Fibroblast of skin of left quadriceps (primary cell): ENCODE measurements at regions not wholly inside any gene's neighbourhood (a gene's known extent, or its start where the extent isn't known, plus 50 kb on each side); places are given as distances from the start of the nearest gene placed in this dataset.

Experiments used
- DNase-seq, 2 experiments: peaks; one replicate each; pipeline ENCODE4 v3.0.0-alpha.2; 2013; ENCODE audit warnings: low read depth in 2 of 2

DNA sequence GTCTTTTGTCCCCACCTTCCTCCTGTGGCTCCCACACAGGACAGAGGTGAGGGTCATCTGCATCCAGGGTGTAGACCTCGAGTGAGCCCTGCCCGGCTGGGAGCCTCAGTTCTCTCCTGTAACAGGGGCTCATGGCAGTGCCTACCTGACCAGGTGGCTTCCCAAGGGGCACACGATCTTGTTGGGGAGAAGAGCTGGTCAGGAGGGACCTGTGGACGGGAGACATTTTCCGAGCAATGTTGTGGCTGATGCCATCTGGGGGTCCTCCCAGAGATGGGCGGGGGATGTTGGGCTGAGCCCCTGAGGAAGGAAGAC, 51.9 kb downstream of the CEBPB start:
- DNase-seq = no peak

DNA sequence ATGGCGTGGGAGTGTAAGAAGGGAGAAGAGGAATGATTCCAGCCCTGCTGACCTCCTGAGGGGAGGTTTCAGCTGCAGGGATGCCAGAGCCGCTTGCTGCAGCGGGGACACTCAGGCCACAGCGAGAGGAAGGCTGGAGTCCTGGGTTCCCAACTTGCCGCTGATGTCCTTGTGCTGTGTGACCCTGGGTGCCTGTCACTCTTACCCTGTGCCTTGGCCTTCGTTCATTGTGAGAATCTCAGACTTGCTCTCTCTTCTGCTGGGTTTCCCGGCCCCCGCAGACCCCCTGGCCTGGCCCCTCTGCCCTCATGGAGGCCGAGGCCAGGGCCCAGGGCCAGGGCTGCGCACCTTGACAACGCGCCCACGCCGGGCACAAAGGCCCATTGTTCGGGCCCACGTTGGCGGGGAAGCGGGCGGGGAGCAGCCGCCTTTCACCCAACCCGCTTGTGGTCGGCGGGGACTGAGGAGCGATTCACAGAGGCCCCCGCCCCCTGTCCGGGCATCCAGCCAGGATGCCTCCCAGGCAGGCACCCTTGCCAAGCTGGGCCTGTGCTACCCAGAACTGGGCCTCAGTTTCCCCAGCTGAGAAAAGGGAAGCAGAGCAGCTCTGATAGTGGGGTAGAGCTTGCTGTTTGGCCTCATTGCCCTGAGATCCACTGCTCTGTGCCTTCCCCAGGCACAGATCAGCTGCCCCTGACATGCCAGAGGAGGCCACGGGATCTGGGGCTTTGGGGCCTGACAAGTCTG, 52.4 kb downstream of the CEBPB start:
- DNase-seq = no peak

DNA sequence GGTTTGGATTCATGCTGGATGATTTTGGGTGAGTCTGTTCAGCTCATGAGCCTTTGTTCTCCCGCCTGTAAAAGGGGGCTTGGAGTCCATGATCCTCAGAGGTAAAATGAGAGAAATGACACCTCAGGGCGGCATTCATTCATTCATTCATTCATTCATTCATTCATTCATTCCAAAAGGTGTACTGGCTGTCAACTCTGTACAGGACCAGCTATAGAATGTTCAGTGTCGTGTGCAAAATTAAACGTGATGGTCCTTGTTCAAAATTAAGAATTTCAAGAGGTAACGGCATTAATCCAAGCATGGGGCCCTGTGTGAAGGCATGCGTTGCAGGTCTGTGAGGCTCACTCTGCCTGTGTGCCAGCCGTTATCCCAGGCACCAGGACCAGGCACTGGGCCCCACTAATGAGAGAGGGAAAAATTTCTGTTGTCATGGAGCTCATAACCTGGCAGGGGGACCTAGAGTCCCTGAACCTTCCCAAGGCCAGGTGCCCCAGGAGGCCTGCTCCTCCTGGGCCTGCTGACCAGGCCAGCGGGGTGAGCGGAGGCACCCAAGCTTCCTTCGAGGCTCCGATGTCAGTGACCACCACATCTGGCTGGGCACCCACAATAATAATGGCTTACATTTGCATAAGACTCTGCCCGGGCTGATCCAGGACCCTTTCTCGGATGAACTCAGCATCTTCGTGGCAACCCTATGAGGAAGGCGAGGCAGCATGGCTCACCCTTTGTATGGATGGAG, 53.2 kb downstream of the CEBPB start:
- DNase-seq = no peak

DNA sequence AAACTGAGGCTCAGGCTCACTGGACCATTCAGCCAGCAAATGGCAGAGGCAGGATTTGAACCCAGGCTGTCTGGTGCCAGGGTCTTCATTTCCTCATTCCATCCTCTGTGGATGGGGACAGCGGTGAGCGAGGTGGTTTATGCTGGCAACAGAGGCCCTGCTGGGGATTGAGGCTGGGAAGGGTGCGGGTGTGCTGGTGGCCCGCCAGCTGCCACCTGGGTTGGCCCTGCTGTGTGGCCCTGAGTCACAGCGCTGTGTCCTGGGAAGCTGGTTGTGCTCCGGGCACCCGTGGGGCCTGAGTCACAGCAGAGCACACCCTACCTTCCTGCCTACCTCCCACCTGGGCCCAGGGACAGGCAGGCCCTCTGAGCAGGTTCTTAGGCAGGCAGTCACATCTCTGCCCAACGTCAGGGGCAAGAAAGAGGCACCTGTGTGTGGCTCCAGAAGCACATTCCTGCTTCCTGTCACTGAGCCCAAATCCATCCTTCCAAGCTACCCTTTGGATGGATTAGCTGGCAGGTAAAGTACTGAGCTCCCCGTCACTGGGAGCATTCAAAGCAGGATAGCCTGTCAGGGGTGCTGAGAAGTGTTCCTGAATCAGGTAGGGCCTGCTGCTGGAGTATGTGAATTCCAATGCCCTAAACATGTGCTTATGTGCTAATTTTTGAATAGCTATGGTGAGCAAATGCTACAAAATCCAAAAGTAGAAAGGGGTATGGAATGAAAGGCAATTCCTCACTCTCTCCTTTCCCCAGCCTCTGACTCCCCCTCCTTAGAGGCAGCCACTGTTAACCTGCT, 53.9 kb downstream of the CEBPB start:
- no peak for DNase-seq

DNA sequence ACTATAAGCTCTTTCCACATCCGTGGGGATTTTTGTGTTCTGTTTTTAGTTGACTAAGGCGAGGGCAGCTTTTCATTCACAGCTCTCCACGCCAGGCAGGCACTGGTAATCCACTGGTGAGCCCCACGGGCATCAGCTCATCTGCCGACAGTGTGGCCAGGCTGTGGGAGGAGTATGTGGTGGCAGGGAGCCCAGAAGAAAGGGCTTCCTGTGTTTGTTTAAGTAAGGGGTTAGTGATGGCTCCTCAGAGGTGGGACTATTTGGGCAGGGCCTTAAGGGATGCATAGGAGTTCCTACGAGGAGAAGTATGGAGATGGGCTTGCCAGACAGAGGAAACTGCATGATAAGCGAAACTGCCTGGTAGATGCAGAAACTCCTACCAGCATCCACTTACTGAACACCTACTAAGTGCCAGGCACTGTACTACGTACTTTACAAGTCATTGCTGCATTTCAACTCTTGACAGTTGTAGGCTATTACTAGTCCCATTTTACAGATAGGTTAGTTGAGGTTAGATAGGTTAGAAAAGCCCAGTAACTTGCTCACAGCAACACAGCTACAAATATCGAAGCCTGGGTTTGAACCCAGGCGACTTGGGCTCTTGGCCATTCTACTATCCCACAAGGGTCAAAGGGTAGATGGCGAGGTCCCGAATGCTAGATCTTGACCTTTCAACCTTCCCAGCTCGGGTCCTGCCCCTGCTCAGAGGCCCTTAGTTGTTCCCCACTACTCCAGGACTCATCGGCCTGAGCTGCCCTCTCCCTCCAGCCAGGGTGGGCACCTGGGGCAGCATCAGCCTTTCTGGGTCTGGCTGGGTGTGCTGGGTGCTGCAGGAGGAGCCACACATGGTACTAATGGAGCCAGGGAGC, 55.1 kb downstream of the CEBPB start:
- DNase-seq = no peak

DNA sequence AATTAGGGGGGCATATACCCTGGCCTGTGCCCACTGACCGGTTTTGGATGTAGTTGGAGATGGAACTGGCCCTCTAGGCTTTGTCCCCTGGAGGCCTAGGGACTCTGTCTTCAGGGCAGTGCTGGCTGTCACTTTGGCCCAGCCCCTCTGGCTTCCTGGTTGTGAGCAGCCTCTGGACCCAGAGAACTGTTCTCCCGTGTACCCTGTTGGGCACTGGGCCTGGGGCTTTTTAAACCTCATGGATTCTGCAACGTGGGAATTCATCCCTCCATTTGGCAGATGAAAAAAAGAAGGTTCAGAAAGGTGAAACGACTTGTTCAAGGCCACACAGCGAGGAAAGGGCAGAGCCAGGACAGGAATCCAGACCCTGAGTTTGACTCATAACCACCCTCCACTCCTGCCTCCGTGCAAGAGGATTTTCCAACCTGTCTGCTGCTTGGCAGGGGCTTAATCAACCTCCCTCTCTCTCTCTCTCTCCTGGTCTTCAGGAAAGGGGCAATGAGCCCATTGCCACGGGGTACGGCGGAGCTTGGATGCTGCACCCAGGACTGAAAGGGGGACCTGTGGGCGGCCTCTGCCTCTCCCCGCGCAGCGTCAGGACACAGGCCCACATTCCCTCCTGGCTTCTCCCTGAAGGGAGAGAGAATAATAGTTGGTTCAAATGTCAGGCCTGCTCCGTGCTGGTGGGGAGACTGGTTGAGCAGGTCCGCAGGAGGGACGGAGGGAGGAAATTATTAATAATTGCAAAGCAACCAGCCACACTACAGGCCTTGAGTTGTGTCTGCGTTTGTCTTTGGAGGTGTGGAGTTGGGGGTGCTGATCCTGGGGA, 56.0 kb downstream of the CEBPB start:
- no peak for DNase-seq

DNA sequence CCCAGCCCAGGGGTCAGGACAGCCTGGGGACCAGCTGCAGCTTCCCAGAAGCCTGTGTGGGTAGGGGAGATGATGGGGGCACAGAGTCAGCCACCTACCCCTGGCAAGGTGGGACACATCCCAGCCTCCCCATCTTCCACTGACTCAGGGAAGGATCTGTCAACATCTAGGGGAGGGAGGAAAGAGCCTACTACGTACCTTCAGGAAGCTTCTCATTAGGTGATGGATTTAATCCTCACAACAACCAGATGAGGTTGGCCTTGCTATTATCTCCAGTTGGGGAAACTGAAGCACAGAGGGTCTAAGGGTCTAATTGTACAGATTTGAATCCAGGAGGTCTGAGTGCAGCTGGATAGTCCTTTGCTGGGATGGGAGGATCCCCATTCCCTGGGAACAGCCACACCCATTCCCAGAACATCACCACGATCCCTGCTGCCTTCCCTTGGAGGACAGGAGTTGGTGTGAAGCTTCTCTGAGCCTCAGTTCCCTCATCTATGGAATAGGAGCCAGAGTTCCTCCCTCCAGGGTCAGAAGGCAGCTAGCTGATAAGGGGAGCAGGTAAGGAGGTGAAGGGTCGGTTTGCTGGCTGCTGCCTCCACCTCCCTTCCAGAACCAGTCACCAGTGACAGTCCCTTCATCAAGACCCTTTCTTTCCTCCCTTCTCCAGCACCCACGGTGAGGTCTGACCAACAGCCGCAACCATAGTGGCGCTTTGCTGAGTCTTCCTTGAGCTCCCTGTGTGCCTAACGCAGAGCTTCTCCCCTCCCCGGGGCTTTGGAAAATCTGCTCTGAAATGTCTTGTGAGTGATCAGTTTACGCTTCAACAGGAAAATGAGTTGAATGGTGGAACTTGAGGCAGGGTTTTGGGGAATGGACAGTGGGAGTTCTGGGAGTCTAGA, 56.8 kb downstream of the CEBPB start:
- no peak for DNase-seq

DNA sequence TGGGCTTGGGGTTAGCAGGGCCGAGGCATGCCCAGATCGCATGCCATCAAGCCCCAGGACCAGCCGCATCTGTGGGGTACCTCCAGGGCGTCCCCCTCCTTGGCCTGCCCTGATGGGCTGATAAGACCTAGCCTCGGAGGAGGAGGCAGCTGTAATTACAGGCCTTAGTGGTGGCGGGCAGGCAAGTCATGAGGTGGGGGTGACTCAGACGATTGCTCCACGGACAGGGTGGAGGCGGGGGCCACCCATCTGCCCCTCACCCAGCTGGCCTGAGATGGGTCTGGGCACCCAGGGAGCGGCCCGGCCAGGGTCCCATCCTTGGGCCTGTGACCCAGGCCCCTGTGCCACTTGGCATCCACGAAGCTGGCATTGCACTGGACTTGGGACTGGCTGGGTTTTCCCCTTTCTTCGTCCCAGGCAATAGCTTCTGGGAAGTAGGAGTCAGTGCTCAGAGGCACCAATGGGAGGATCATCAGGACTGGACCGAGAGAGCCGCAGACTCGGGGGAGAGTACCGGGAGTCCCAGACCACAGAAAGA, 57.5 kb downstream of the CEBPB start:
- no peak for DNase-seq

DNA sequence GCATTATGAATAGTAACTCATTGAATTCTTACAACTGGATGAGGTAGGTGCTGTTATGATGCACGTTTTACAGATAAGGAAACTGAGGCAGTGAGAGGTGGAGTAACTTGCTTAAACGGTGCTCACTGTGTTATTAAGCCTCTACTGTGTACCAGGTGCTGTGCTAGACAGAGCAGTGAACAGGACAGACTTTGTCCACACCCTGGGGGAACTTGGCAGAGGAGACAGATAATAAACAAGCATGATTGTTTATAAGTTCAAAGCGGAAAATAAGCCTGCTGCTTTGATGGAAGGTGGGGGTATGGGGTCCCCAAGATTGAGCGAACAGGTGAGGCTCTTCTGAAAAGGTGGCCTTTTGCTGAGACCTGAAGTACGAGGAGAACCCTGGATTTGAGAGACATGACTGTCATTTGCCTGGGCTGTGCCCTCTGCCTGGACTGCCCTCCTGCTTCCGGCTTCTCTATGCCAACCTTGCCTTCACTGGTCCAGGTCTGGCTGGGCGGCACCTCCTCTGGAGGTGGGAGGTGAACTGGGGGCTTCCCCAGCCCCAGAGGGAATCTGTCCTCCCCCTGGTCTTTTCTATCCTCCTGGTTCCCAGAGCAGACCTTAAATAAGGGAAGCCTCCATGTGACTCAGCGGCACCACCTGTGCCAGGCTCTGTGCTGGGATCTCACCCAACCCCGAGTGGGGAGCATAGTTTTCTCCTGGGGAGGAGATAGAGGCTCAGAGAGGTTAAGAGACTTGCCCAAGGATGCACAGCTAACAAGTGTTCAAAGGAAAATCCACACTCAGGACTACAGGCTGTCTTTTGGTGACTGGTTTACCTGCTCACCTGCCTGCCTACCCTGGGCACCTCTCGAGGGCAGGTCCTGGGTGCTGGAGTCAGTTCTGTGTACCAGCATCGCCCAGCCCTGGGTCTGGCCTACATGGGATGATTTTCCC, 59.1 kb downstream of the CEBPB start:
- no peak for DNase-seq

DNA sequence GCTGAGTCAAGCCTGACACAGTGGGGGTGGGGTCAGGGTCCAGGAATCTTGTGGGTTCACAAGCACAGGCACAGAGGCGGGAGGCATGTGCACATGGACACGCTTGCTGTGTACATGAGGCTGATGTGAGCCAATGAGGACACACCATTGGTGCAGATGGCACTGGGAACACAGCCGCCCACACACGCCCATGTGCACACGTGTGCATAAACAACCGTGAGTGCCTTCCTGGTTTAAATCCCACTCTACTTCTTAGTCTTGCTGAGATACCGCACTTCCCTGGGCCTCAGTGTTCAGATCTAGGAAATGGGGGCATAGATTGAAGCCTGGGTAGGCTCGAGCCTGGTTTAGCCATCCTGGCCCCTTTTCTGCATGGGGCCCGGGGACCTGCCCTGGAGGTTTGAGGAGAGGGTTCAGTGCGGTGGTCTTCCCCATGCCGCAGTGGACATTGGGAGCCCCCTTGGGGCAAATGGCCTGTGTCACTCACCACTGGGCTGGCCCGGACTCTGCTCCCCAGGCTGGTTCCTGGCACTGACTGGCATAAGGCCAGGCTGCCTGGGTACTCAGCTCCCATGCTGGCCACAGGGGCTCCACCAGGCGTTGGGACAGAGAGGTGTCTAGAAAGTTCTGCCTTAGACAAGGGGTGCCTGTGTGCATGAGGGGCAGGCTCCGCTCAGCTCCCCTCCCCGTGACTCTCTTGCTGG, 60.2 kb downstream of the CEBPB start:
- no peak for DNase-seq

DNA sequence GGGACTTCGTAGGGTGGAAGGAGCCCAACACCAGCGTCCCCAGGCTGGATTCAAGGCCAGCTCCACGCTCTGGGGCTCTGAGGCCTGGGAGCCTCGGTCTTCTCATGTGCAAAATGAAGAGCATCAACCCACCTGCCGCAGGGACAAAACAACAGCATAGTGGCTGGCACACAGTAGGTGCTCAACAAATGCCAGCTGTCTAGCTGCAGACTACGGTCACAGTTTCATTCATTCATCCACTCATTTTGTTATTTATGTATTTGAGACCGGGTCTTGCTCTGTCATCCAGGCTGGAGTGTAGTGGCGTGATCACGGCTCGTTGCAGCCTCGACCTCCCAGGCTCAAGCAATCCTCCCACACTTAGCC, 60.7 kb downstream of the CEBPB start:
- no peak for DNase-seq

DNA sequence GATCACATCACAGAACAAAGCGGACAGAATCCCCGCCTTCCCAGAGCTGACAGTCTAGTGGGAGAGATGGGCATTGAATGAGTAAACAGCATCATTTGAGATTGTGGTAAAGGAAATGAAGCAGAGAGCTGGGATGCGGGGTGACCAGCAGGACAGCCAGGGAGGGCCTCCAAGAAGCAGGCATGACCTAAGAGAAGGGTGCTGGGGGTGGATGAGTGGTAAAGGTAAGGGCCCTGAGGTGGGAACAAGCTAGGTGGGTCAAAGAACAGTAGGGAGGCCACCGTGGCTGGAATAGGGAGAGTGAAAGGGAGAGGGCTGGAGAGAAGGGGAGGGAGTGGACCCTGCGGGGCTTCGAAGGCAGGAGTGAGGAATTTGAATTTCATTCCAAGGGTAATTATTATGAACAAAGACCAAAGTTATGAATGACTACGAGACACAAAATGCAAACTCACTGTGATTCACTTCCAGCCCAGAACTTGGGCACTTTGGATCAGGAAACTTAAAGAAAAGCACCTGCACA, 61.4 kb downstream of the CEBPB start:
- DNase-seq = peak; percentile 32 to 34

DNA sequence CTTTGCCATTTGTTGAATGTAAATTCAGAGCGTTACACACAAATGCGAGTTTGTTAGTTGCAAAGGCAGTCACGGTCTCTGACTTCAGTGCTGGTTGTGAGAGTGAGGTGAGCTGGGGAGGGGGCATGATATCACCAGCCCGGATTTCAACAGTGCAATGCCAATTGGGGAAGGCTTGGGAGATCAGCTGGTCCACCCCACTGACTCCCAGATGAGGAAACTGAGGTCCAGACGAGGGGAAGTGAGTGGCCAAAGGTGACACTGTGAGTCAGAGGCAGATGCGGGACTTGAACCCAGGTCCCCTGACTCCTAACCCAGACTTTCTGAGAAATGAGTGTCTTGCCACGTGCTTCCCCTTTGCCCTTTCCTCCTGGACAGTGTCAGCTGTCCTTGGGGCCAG, 62.1 kb downstream of the CEBPB start:
- DNase-seq = no peak

DNA sequence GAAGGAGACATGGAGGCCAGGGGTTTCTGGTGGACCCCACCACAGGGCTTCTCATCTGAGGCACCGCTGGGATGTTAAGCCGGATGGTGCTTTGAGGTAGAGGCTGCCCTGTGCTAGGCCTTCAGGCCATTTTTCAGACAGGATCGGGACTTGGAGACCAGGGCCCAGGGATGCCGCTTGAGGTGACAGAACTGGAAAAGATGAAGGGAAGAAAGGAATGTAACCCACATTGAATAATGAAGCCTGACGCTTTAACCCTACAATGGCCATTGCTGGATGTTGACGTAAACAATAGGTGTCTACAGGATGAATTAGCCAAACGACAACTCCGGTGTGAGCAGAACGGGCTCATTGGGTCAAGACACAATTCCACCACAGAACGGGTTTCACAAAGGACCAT, 62.5 kb downstream of the CEBPB start:
- DNase-seq = no peak

DNA sequence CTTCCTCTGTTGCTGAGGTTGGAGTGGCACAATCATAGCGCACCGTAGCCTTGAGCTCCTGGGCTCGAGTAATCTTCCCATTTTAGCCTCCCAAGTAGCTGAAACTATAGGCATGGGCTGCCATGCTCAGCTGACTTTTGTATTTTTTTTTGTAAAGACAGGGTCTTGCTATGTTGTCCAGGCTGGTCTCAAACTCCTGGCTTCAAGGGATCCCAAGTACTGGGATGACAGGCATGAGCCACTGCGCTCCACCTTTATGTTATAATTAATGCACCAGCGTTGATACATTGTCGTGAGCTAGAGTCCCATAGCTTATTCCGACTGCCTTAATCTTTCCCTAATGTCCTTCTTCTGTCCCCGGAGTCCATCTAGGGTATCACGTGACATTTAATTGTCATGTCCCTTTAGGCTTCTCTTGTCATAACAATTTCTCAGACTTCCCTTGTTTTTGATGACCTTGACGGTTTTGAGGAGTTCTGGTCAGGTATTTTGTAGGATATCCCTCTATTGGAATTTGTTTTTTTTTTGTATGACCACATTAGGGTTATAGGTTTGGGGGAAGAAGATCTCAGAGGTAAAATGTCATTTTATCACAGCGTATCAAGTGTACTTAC, 63.9 kb downstream of the CEBPB start:
- DNase-seq = no peak

DNA sequence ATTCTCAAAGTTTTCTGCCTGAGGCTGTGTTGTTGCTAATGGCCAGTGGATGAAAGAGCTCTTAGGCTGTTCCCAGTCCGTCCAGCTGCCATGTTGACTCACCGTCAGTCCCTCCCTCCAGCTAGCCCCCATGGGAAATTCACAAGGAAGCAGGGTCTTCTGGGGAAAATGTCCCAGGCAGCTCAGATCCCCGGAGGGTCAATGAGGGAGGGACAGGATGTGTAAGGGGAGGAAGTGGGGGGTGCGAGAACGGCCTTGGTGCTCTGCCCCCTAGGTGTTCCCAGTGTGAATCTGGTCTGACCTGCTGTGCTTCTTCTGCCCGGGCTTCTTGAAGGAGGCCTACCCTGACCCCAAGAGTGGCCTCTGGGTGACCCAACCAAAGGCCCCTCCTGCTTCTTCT, 65.9 kb downstream of the CEBPB start:
- no peak for DNase-seq

DNA sequence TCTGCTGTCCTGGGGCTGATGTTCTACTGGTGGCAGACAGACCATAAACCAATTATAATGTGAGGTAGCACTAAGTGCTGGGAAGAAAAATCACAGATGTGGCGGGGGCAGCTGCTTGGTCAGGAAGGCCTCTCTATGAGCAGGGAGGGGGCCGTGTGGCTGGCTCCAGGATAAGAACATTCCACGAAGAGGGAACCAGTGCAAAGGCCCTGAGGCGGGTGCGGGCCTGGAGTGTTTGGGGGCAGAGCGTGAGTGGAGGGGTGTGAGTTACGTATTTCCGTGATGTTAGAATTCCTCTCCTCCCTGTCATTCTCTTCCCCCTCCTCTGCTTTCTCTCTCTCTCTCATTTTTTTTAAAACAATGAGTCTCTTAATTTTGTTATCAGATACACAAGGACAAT, 67.2 kb downstream of the CEBPB start:
- no peak for DNase-seq
